ENCODE measurements at regions not wholly inside any gene's neighbourhood (a gene's known extent, or its start where the extent isn't known, plus 50 kb on each side); places are given as distances from the start of the nearest gene placed in this dataset.

DNA sequence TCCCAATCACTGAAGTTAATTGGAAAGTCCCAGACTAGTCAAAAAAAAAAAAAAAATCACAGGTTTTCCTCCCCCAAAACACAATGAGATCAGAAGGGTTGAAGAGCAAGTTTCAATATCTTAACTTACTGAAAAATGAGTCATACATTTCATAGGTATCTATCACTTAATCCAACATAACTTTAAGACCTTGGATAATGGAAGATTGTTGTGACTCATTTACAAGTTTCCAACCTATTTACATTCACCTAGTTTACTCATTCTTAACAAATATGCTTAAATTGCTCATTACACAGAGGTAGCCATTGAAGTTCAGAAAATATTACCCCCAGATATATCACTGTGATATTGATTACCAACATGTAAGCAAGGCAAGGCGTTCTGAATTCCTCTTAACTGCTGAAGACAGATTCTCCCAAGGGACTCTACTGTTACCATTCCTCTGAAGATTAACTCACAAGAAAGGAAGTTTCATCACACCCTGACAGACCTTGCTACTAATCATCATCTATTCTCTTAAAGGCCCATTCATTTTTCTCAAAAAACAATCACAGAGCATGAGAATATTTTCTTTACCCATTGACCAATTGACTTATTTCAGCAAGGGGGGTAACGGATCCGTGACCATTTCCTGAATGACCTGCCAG, 563.8 kb downstream of the TLE1 start:
- TF ChIP-seq CTCF (IDR thresholded peaks at IDR 0.05) (no peak), TCF7L2 (IDR thresholded peaks at IDR 0.05; ENCODE audit: low read depth, low read length) (no peak), POLR2AphosphoS5 (IDR thresholded peaks at IDR 0.05; ENCODE audit: low read depth, low read length) (no peak)
- TF ChIP-seq, protein P1, sequence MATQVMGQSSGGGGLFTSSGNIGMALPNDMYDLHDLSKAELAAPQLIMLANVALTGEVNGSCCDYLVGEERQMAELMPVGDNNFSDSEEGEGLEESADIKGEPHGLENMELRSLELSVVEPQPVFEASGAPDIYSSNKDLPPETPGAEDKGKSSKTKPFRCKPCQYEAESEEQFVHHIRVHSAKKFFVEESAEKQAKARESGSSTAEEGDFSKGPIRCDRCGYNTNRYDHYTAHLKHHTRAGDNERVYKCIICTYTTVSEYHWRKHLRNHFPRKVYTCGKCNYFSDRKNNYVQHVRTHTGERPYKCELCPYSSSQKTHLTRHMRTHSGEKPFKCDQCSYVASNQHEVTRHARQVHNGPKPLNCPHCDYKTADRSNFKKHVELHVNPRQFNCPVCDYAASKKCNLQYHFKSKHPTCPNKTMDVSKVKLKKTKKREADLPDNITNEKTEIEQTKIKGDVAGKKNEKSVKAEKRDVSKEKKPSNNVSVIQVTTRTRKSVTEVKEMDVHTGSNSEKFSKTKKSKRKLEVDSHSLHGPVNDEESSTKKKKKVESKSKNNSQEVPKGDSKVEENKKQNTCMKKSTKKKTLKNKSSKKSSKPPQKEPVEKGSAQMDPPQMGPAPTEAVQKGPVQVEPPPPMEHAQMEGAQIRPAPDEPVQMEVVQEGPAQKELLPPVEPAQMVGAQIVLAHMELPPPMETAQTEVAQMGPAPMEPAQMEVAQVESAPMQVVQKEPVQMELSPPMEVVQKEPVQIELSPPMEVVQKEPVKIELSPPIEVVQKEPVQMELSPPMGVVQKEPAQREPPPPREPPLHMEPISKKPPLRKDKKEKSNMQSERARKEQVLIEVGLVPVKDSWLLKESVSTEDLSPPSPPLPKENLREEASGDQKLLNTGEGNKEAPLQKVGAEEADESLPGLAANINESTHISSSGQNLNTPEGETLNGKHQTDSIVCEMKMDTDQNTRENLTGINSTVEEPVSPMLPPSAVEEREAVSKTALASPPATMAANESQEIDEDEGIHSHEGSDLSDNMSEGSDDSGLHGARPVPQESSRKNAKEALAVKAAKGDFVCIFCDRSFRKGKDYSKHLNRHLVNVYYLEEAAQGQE (IDR thresholded peaks at IDR 0.05; ENCODE audit: insufficient read depth in 1 of 2, low read depth in 2 of 2, low read length in 1 of 2): no peak

All from Panc1 (cell line).